RWPE2 (cell line): ENCODE measurements at regions not wholly inside any gene's neighbourhood (a gene's known extent, or its start where the extent isn't known, plus 50 kb on each side); places are given as distances from the start of the nearest gene placed in this dataset.
"Not testable (repeated sequence)": the region's sequence is repeated elsewhere in the genome, so short reads cannot be mapped to it uniquely, and the experiment has no call there.

ENCODE experiments used
- ATAC-seq: fragments of 200-7000 bp; cut with Tn5 transposase; 3 replicates; pipeline ENCODE4 v1.9.1; 2021; ENCODE audit warnings: low read depth
- DNase-seq: peaks from one replicate; pipeline ENCODE4 v3.0.0-alpha.2; 2020; ENCODE audit warnings: low spot score
- H3K27ac ChIP-seq: fragments of 450-650 bp; 2 replicates; pipeline ENCODE4 v1.5.1; 2017; ENCODE audit warnings: mild to moderate bottlenecking; ENCODE audit not compliant: poor library complexity, severe bottlenecking
- H3K27me3 ChIP-seq: fragments of 250-450 bp; sonication (Bioruptor Pico); 2 replicates; pipeline ENCODE4 v1.5.1; 2021; ENCODE audit warnings: mild to moderate bottlenecking, moderate library complexity; ENCODE audit not compliant: insufficient read depth, poor library complexity, severe bottlenecking
- H3K36me3 ChIP-seq: fragments of 250-450 bp; sonication (Bioruptor Pico); 2 replicates; pipeline ENCODE4 v1.5.1; 2020; ENCODE audit warnings: low read depth, mild to moderate bottlenecking, moderate library complexity
- H3K4me1 ChIP-seq: fragments of 250-450 bp; sonication (Bioruptor Pico); 2 replicates; pipeline ENCODE4 v1.5.1; 2021; ENCODE audit warnings: mild to moderate bottlenecking, moderate library complexity; ENCODE audit not compliant: insufficient read depth, poor library complexity, severe bottlenecking
- H3K4me3 ChIP-seq: fragments of 250-450 bp; sonication (Bioruptor Pico); 2 replicates; pipeline ENCODE4 v1.5.1; 2021; ENCODE audit warnings: mild to moderate bottlenecking, moderate library complexity; ENCODE audit not compliant: severe bottlenecking
- H3K9me3 ChIP-seq: fragments of 250-450 bp; sonication (Bioruptor Pico); 2 replicates; pipeline ENCODE4 v1.5.1; 2021; ENCODE audit warnings: mild to moderate bottlenecking, moderate library complexity; ENCODE audit not compliant: severe bottlenecking
- CTCF ChIP-seq: fragments of 450-650 bp; IDR thresholded peaks from one replicate; pipeline ENCODE4 v1.5.1; 2017; ENCODE audit warnings: mild to moderate bottlenecking, moderate library complexity; ENCODE audit not compliant: poor library complexity, severe bottlenecking

DNA sequence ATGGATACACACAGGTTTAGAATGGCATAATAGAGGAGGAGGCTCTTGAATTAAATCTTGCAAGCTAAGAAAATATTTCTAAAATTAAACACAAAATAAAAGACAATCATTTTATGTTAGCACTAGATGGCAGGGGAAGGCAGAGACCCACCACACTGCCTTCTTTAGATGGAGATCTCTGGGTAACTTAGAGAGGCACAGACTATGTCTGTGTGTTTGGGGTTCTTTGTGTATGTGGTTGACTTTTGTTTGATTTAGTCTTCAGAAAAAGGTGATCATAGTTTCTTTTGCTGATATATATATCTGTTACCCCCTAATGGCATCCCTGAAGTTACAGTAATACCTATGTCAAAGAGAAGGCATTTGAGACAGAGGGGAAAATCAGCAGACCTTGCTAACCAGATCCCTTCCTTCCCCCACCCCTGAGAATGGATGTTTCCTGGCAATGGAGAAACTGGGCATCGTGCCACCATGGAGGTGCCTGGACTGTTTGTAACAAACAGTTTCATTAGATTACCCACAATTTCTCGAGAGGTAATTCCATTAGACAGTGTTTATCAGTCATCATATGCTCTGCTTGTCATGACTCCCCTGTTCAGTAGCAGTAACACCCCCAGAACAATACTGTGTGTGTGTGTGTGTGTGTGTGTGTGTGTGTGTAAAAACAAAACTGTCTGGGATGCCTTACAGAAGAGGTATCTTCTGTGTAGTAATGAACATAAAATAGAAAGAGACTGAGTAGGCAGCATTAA, 228.3 kb upstream of the DEPDC1 start:
- TF ChIP-seq CTCF = no peak
- no peaks in the 10 kb centered on the region for H3K4me1 ChIP-seq
- no peak overlapping the region for H3K27ac ChIP-seq
- no peak overlapping the region for H3K4me3 ChIP-seq
- H3K9me3 ChIP-seq = no peaks in the 10 kb centered on the region
- H3K36me3 ChIP-seq = no peaks in the 10 kb centered on the region
- H3K27me3 ChIP-seq = no peaks in the 10 kb centered on the region
- ATAC-seq = peak; percentile 17; the same call in 1 of the 3 replicates
- DNase-seq = no peak

GRCh38 chr1:68739486-68739885, 242.6 kb upstream of the DEPDC1 start:
- H3K4me1 ChIP-seq, ATAC-seq, DNase-seq, H3K4me3 ChIP-seq, H3K9me3 ChIP-seq, H3K36me3 ChIP-seq, H3K27ac ChIP-seq, H3K27me3 ChIP-seq: not testable (repeated sequence)

- Histone ChIP-seq H3K27ac (no peak overlapping the region), H3K36me3 (no peaks in the 10 kb centered on the region), H3K27me3 (no peaks in the 10 kb centered on the region), H3K4me3 (no peak overlapping the region), H3K9me3 (no peaks in the 10 kb centered on the region), H3K4me1 (no peaks in the 10 kb centered on the region)
- DNase-seq (no peak), ATAC-seq (no peak)
- TF ChIP-seq CTCF = no peak
These were observed 248.1 kb upstream of the DEPDC1 start for GRCh38 chr1:68745011-68745410.

GRCh38 chr1:68745451-68745850, 248.6 kb upstream of the DEPDC1 start:
- Histone ChIP-seq H3K27ac (no peak overlapping the region), H3K27me3 (no peaks in the 10 kb centered on the region), H3K36me3 (no peaks in the 10 kb centered on the region), H3K4me3 (no peak overlapping the region), H3K9me3 (no peaks in the 10 kb centered on the region), H3K4me1 (no peaks in the 10 kb centered on the region)
- no peak for TF ChIP-seq CTCF
- ATAC-seq (no peak), DNase-seq (no peak)

- ATAC-seq (no peak), DNase-seq (no peak)
- no peak overlapping the region for H3K27ac ChIP-seq
- H3K36me3 ChIP-seq = no peaks in the 10 kb centered on the region
- no peaks in the 10 kb centered on the region for H3K9me3 ChIP-seq
- H3K4me3 ChIP-seq = no peak overlapping the region
- no peaks in the 10 kb centered on the region for H3K4me1 ChIP-seq
- H3K27me3 ChIP-seq = peaks cover 2% of the 10 kb centered on the region
- no peak for TF ChIP-seq CTCF
These were observed 249.5 kb upstream of the DEPDC1 start for GRCh38 chr1:68746378-68746777.
